Peyer's patch (tissue), 4 donors: ENCODE measurements at regions not wholly inside any gene's neighbourhood (a gene's known extent, or its start where the extent isn't known, plus 50 kb on each side); places are given as distances from the start of the nearest gene placed in this dataset.
A peak's percentile ranks its signal among the peaks of the same experiment; 100 is the strongest.

Source experiments
- CTCF ChIP-seq, 6 experiments: fragments of 450-650 bp in 4 of 6; fragments of 200-600 bp in 2 of 6; sonication (generic) in 1 of 6; IDR thresholded peaks; one replicate each; pipeline ENCODE4 v1.5.1; 2017 to 2019; ENCODE audit warnings: antibody characterized with exemption in 6 of 6, mild to moderate bottlenecking in 3 of 6, moderate library complexity in 1 of 6
- POLR2A ChIP-seq, 2 donors: fragments of 450-650 bp; IDR thresholded peaks; one replicate each; pipeline ENCODE4 v1.5.1; 2017; ENCODE audit warnings: antibody characterized with exemption in 2 of 2, mild to moderate bottlenecking in 2 of 2, moderate library complexity in 2 of 2

- TF ChIP-seq CTCF (IDR thresholded peaks at IDR 0.05), result peak; percentile 88 to 99 (median 94)
- TF ChIP-seq POLR2A (IDR thresholded peaks at IDR 0.05), result no peak
Observed at GRCh38 chr10:123559066-123559822, 106.9 kb upstream of the GPR26 start.
